ENCODE measurements at regions not wholly inside any gene's neighbourhood (a gene's known extent, or its start where the extent isn't known, plus 50 kb on each side); places are given as distances from the start of the nearest gene placed in this dataset.

DNA sequence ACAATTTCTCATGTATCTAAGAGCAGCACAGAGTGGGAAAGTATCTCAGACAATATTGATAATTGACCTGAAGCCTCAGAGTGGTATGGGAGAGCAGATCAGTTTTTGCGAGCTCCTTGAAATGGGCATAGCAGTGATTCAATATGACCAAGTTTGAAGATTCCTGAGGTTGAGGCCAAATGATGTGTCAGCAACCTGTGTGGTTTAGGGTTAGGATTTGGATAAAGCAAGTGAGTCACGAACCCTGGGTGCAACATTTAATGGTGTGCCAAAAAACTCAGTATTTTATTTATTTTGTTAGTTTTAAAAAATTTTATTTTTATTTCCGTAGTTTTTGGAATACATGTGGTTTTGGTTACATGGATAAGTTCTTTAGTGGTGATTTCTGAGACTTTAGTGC, 92.5 kb upstream of the C21orf91 start:
- TF ChIP-seq, protein P1, sequence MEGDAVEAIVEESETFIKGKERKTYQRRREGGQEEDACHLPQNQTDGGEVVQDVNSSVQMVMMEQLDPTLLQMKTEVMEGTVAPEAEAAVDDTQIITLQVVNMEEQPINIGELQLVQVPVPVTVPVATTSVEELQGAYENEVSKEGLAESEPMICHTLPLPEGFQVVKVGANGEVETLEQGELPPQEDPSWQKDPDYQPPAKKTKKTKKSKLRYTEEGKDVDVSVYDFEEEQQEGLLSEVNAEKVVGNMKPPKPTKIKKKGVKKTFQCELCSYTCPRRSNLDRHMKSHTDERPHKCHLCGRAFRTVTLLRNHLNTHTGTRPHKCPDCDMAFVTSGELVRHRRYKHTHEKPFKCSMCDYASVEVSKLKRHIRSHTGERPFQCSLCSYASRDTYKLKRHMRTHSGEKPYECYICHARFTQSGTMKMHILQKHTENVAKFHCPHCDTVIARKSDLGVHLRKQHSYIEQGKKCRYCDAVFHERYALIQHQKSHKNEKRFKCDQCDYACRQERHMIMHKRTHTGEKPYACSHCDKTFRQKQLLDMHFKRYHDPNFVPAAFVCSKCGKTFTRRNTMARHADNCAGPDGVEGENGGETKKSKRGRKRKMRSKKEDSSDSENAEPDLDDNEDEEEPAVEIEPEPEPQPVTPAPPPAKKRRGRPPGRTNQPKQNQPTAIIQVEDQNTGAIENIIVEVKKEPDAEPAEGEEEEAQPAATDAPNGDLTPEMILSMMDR (IDR thresholded peaks at IDR 0.05; ENCODE audit: low read depth, low read length) = no peak
- no peak for TF ChIP-seq EZH2phosphoT487 (IDR thresholded peaks at IDR 0.05; ENCODE audit: low read depth)
